Kidney capillary endothelial cell (primary cell): ENCODE measurements at regions not wholly inside any gene's neighbourhood (a gene's known extent, or its start where the extent isn't known, plus 50 kb on each side); places are given as distances from the start of the nearest gene placed in this dataset.
"Not testable (repeated sequence)": the region's sequence is repeated elsewhere in the genome, so short reads cannot be mapped to it uniquely, and the experiment has no call there.

Experiments used
- DNase-seq: peaks from one replicate; pipeline ENCODE4 v3.0.0-alpha.2; 2018; ENCODE audit warnings: low spot score

DNA sequence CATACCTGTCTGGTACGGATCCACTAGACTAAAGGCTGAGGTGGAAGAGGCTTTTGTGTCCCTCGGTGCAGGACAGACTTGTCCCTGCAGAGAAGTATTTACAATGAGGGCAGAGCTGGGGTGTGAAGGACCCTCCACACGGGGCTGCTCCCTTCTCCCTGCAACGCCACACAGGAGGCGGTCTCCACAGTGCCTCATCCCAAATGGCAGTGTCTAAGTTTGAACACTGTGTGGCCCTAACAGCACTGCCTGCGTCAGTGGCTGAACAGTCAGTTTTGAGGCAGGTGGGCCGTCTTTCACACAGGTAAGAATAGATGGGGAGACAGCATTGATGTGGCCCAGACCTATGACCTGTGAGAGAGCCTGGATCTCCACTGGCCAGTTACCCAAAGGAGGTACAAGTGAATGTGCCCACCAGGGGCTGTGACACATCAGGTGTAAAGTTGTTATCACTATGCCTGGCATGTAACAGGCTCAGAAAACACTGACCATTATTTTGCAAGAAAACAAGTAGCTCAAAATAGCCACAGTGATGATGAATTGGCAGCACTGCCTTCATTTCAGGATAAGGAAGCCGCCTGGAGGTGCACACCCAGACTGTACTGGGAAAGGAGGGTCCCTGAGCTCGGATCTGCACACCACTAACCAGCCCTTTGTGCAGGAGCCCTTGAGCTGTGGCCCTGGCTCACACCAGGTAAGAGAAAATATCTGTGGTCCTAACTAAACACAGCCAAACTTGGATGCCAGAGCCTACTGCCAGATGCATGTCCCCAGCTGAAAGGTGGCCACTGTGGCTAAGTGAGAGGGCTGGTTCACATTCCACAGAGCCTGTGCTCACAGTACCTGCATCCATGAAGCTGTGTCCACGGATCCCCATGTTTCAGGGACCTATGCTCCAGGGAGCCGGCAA is 246.7 kb downstream of the DLL1 start:
- no peak for DNase-seq

DNA sequence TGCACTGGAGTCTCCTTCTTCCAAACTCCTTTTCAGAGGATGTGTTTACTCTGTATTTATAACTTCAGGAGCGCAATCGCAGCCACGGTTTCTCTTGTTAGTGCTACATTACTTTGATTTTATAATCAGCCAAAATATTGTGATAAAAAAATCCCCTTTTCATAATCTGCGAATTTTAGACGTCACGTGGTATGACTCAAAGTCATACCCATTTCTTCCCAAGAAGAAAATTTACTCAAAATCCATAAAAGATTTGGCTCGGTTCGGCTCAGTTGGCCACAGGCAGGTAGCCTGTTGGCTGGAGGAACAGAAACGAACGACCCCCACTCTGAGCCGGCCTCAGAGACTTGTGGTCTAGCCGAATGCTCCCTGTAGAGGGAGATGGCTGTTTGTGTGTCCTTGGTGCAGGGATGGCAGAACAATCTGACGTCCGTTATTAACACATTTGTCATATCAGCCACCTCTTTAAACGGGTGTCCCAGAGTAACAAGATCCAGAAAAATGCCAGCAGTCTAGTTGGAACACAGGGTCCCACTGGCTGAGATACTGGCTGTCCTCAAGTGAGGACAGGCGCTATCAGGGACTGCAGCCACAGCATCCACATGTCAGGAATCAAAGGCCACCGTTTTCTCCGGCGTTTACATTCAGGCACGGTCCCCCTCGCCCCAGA is 247.6 kb downstream of the DLL1 start:
- DNase-seq, result no peak

DNA sequence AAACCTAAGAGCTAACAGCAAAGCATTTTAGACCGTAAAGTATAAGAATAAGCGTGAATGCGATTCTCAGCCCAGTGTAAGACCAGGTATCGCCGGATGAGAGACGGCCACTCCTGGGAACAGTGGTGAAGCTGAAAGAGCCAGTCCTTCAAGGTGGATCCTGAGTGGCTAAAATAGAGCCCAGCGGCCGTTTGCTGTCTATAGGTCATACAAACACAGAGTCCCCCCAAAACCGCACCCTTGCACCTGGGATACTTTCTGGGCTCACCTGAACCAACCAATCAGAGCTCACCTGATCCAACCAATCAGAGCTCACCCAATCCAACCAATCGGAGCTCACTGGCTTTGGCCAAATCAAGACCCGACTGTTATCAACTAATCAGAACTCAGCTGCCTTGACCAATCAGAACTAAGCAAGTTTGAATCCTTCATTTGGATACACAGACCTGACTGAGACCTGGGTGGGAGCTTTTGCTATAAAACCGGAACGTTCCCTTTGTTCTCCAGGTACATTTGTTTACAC is 248.2 kb downstream of the DLL1 start:
- no peak for DNase-seq

DNA sequence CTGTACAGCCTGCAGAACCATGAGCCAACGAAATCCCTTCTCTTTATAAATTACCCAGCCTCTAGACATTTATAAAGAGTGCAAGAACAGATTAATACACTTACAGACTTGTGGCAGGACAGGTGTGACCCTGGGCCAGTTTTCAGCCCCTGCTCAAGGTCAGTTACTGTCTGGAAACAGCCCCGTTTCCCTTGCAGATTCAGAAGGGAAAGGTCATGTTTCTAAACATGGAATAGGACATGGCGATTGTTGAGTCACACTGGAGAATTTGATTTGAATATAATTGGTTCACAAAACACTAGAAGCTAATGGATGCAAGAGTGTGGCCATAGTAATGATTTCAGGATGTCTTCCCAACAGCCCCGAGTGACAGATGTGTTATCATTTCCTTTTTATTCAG is 248.8 kb downstream of the DLL1 start:
- DNase-seq, result no peak

DNA sequence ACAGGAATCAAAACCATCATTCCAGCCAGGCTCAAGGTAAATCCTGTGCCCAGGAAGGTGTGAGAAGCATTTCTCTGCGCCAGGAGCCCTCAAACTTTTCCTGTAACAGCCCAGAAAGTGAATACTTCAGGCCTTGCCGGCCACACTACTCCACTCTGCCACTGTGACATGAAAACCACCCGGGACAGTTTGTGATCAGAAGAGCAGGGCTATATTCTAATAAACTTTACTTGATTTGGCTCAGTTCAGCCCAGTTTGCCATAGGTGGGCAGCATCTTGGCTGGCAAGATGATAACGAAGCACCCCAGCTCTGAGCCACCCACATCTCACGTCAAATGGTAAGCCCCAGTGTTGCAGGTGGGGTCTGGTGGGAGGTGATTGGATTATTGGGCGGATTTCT is 249.4 kb downstream of the DLL1 start:
- DNase-seq, result no peak

DNA sequence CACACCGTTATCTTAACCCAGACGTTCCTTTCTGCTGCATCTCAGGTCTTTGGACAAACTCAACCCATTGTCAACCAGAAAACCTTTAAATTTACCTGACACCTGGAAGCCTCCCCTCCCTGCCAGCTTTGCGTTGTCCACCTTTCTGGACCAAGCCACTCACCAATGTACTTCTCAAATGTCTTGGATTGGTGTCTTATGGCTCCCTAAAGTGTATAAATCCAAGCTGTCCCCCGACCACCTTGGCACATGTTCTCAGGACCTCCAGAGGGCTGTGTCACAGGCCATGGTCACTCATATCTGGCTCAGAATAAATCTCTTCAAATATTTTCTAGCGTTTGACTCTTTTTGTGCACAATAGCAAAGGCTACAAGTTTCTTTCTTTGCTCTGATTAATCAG is 250.0 kb downstream of the DLL1 start:
- DNase-seq, result no peak

DNA sequence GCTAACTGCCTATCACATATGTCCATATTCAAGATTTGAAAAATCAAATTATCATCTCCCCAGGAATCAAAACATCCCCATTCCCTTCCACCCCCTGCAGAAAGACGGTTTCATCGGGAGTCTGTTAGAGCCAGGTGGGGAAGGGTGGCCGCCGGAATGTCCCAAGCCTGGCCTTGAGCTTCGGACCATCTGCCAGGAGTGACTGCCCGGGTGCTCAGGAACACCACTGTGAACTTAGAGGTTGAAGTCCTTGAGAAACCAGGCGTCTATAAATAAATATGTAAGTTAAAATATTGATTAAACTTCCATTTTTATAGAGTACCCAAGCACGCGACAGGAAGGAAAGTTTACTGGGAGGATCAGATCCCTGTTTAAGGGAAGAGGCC is 250.8 kb downstream of the DLL1 start:
- DNase-seq, result no peak

DNA sequence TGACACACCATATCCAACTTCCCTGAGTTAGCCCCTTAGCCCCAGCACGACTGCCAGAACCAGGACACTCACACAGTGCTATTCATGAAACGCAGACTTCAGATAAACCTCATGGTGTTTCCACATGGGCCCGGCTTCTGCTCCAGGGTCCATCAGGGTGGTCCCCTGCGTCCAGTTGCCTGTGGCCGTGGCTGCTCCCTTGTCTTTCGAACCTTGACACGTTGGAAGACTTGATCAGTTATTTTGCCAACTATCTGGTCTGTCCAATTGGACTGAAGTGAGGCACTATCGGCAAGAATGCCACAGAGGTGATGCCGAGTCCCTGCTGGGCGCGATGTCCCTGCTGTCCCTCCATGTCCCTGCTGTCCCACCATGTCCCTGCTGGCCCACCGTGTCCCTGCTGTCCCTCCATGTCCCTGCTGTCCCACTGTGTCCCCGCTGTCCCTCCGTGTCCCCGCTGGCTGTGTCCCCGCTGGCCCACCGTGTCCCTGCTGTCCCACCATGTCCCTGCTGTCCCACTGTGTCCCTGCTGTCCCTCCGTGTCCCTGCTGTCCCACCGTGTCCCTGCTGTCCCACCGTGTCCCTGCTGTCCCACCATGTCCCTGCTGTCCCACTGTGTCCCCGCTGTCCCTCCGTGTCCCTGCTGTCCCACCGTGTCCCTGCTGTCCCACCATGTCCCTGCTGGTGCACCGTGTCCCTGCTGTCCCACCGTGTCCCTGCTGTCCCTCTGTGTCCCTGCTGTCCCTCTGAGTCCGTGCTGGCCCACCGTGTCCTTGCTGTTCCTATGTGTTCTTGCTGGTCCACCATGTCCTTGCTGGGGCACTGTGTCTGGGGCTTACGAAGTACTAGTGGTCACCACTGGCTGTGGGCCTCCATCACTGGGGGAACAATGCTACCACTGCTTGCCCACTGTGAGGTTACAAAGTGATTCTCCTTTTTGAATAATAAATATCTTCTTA is 251.4 kb downstream of the DLL1 start:
- DNase-seq, result no peak

DNA sequence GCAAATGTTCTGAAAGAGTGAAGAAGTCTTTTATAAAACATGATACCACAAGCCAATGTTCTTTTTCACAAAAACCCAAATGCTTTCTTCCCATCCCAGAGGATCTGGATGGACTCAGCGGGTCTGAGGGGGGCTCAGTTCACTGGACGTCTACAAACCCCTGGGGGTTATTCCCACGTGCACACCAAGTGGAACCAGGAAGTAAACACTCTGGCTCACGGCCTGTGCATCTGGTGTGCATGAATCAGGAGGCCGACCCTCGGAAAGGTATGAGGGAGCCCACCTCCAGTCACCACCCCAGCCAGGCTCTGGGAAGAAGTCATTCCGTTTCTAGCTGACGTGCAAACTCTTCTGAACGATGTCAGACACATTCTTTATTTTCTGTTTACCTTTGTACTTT is 252.2 kb downstream of the DLL1 start:
- DNase-seq, result no peak

DNA sequence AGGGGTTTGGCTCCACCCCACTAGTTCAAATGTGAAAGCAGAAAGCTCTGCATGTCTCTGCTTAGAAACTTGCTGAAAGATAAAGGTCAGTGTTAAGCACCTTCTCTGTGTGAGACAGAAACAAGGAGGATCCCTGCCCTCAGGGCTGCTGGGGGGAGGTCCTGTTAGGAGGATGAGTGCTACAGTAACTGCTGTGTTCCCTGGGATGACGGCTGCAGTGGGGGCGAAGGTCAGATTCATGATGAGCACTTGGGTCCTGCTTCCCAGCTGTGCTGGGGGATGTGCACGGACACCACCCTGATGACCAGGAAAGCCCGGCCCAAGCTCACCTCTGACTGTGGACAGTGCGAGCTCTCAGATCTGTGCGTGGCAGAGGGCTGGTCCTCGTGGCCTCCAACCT is 252.6 kb downstream of the DLL1 start:
- no peak for DNase-seq

DNA sequence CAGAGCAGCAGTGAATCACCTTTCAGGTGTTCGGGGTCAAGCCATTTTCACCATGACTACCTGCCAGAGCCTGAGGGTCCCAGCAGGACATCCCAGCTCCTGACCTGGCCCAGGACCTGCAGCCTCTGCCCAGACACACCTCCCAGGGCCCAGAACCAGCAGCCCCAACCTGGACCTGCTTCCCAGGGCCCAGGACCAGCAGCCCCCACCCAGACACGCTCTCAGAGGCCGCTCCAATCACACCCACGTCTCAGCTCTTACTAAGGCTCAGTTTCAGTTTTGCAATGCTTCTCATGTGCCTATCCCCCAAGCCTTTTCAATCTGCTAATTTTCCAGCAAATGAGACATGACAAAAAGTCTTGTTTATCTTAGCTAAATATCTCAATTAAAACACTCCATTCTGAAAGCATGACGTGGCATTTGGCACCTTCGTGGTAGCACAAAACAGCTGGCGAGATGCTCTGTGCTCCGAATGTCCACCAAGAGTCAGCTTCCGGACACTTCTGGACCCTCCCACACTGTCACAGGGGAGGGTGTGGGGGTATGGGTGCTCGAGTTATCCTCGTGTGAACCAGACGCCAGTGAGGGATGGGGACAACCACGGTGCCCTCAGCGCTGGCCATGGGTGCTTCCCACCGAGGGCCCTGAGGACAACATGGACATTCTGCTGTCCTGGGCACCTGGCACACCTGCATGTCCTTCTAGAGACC is 253.2 kb downstream of the DLL1 start:
- no peak for DNase-seq

DNA sequence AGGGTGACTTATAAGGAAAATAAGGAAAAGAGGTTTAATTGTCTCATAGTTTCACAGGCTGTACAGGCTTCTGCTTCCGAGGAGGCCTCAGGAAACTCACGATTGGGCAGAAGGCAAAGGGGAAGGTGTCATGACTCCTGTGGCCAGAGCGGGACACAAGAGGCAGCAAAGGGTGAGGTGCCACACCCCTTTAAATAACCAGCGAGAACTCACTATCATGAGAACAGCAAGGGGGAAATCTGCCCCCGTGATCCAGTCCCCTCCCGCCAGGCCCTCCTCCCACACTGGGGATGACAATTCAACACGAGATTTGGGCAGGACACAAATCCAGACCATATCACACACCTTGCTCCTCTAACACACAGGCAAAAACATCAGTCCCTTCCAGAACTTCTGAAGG is 254.0 kb downstream of the DLL1 start:
- DNase-seq, result no peak

DNA sequence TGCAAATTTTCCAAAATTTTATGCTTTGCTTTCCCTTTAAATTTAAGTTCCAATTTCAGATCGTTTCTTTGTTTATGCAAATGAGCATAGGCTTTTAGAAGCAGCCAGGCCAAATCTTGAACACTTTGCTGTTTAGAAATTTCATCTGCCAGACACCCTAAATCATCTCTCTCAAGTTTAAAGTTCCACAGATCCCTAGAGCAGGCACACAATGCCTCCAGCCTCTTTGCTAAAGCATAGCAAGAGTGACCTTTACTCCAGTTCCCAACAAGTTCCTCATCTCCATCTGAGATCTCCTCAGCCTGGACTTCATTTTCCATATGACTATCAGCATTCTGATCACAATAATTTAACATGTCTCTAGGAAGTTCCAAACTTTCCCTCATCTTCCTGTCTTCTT is 254.5 kb downstream of the DLL1 start:
- DNase-seq, result not testable (repeated sequence)

DNA sequence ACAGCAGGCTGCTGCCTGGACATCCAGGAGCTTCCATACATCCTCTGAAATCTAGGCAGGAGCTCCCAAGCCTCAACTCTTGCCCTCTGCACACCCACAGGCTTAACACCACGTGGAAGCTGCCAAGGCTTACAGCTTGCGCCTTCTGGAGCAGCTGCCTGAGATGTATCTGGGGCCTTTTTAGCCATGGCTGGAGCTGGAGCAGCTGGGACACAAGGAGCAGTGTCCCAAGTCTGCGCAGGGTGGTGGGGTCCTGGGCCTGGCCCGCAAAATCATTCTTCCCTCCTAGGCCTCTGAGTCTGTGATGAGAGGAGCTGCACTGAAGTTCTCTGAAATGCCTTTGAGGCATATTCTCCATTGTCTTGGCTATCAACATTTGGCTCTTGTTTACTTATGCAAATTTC is 255.0 kb downstream of the DLL1 start:
- DNase-seq, result no peak

DNA sequence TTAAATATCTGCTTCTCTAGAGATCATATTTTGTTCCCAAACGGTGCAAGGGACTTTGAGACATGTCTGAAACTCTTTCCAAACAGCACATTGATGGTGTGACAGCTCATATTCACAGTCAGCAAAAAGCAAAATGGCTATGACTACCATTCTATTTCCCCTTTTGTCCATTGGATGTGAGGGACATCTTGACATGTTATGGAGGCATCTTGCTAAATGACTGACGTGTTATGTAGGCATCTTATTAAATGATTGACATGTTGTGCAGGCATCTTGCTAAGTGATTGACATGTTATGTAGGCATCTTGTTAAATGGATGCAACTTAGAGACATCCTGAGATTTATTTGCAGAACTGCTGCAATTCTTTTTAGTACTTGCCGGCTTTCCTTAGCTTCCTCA is 255.8 kb downstream of the DLL1 start:
- no peak for DNase-seq

DNA sequence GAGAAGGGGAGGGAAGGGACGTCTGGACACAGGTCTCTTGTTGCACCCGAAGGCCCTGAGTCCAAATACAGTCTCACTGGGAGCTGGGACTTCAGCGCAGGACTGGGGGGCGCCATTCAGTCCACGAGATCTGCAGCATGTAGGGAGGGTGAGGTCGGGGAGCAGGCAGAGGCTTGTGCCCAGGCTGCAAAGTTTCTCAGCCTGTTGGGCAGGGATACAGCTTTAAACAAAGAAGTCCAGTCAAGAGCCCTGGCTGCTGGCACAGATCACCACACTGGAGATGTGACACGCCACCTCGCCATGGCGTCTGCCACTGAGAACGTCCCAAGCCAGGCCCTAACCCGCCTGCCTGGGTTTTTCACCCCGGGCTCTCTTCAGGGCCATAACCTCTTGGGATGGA is 256.6 kb downstream of the DLL1 start:
- no peak for DNase-seq

DNA sequence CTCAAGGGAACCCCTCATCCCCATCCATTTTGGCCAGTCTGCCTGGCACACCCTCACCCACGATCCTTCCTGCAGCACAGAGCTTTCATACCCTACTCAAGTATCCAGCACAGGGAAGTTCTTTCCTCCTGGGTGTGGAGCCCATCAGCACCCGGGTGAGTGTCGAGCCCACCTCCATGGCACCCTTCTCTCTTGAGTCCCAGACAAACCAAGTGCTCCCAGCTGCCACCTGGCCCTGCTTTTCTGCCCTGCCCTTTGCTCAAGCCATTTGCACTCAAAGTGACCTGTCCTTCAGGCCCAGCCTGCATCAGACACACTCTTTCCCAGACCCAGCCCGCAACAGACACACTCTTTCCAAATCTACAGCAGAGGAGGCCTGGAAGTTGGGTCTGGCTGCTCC is 257.2 kb downstream of the DLL1 start:
- no peak for DNase-seq

DNA sequence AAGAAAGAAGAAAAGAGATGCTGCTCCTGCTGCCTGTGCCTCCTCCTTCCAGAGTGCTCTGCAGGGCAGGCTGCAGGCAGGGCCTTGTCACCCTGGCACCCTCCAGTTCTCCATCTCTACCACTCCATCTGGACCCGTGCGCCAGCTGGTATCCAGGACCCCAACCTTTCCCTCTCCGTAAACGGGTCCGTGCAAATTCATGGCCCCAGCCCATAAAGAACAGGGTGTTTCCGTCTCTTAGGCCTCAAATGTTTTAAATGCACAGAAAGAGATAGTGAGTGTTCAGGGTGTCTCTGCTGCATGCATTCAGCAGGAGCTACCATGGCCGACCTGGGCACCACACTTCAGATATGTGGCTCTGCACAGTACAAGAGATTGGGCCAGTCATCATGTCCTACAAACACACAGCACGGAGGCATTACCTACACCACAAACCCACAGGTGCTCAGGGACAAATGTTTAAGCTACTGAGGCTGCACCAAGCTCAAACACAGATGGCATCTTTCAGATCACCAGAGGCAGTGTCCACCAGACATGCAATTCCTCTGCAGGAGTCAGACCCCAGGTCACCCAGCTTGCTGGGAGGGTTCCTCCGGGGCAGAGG is 258.1 kb downstream of the DLL1 start:
- DNase-seq, result no peak

DNA sequence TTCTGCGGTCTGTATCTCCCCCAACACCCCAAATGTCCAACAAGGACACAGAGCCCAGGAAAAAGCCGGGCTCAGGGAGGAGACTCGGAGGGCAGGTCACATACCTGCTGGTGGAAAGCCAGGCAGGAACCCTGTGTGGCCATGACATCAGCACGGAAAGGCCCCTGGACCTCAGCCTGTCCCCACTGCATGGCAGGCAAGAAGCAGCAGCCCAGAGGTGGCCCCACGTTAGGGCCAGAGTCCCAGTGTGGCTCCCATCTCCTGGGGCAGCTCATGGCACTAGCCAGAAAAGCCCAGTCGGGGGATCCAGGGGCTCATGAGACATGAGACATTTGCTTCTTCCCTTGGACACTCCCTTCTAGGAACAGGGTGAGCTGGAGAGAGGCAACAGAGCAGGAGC is 258.7 kb downstream of the DLL1 start:
- DNase-seq, result no peak

DNA sequence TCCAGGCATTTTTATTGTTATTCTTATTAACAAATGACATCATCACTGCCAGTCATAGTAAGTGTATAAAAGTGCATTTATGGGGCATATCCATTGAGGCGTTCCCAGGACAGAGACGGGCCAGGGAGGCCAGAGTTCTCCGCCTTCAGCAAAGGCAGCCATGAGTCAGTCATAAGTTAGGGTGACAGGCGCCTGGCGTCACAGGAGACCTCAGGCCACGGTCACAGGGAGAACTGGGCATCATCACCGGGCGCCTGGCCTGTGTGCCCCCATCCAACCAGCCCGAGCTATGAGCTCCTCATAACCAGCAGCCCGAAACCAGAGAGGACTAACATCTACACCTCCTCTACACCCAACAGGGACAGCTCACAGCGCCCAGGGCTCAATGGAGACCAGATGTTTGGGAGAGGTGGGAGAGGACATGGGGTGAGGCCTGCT is 259.2 kb downstream of the DLL1 start:
- no peak for DNase-seq

DNA sequence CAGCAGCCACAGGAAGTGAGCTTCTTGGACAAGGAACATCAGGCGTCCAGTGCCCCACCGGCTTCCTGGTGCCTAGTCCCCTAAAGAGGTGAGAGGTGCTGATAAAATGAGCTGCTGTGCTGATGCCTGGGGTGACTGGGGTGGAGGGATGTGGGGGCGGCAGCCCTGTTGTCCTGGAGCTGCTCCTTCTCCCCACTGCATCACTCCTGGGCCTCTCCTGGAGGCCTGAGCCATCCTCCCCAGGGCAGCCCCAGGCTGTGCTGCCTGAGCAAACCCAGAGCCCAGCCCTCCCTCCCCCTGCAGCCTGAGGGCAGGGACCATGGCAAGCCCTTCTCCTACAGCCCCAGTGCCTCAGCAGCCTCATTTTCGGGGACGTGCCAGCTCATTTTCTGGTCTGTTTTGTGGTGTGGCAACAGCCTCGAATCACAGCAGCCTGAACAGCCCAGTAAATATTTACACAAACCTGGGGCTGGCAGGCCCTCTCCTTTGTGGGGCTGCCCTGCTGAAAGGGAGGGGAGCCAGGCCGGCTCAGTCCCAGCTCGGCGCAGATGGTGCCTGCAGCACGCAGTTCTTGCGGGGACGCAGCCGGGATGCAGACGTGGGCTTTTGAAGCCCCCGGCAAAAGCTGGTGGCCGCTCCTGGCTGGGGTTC is 259.9 kb downstream of the DLL1 start:
- no peak for DNase-seq
